Glomerular visceral epithelial cell (primary cell): ENCODE measurements at regions not wholly inside any gene's neighbourhood (a gene's known extent, or its start where the extent isn't known, plus 50 kb on each side); places are given as distances from the start of the nearest gene placed in this dataset.
"Not testable (repeated sequence)": the region's sequence is repeated elsewhere in the genome, so short reads cannot be mapped to it uniquely, and the experiment has no call there.

Source experiments
- DNase-seq: peaks from one replicate; pipeline ENCODE4 v3.0.0-alpha.2; 2016; ENCODE audit errors: extremely low spot score

DNA sequence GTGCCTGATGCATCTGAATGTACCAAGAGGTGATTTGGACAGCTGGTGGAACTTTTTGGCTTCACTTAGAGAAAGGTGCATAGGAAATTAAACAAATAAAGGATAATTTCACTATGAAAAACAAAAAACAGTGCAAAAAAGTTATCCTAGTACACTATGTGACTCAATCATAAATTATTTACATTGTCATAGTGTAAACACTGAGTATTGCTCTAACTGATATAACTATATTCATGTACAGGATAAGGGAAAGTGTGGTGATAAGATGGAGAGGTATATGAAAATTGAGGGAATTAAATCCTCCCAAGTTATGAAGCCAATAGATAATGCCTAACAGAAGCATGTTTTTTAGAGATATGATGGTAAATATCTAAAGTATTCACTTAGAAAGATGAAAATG, 50.2 kb upstream of the CPNE4 start:
- no peak for DNase-seq

- no peak for DNase-seq
Observed at GRCh38 chr3:132087356-132087755, 52.5 kb upstream of the CPNE4 start.

DNA sequence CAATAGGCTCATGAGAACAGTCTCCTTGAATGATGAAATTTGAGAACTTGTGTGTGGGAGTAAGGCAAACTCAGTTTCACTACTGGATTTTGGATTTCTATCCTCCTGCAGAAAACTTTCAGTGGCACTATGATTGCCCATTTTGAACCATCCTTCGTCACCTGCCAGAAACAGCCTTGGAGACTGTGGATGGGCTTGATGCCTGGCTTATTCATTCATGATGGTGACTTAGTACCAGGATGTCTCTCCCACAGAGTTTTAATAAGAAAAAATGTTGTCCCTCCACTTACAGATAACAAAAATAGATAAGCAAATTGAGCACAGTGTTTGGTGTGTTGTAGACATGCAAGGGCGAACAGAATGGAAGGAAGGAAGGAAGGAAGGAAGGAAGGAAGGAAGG, 53.5 kb upstream of the CPNE4 start:
- DNase-seq: no peak

- no peak for DNase-seq
Observed at GRCh38 chr3:132090921-132091320, 56.1 kb upstream of the CPNE4 start.

DNA sequence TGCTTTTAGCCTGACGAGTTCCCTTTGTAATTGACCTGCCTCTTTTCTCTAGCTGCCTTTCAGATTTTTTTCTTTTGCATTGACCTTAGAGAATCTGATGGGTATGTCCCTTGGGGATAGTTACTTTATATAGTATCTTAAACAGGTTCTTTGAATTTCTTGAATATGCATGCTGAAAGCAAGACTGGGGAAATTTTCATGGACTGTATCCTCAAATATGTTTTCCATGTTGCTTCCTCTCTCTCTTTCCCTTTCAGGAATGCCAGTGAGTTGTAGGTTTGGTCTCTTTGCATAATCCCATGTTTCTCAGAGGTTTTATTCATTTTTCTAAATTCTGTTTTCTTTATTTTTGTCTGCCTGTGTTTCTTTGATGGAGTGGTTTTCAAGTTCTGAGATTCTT, 81.8 kb upstream of the CPNE4 start:
- DNase-seq: no peak

GRCh38 chr3:132117642-132118041, 82.8 kb upstream of the CPNE4 start:
- no peak for DNase-seq

- DNase-seq: no peak
Observed at GRCh38 chr3:132119531-132119930, 84.7 kb upstream of the CPNE4 start.

- DNase-seq: no peak
Observed at GRCh38 chr3:132124096-132124495, 89.3 kb upstream of the CPNE4 start.

DNA sequence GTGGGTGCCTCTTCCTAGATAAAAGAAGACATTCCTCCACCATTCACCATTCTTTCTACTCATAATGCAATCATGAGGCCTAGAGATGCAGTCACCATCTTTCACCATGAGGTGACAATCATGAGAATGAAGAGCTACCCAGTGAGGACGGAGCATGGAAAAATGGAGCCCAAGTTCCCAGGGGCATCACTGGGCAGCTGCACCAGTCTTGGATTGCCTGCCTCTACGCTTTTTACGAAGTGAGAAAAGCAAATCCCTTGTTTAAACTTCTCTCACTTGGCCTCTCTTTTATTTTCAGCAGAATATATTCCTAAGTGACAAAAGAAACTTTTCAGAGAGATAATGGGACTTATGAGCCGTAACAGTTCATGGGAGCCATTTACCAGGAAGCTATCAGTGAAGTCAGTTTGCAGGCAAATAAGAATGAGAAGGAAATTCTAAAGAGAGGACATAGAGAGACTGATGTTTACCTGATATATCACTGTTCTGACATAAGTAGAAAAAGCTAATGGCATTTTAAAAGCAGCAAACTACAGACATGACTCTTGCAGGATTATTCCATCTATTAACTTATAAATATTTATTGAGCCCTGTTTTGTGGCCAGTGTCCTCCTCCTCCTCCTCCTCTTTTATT, 90.0 kb upstream of the CPNE4 start:
- DNase-seq: no peak

GRCh38 chr3:132134611-132135010, 99.8 kb upstream of the CPNE4 start:
- peak; percentile 40 for DNase-seq

DNA sequence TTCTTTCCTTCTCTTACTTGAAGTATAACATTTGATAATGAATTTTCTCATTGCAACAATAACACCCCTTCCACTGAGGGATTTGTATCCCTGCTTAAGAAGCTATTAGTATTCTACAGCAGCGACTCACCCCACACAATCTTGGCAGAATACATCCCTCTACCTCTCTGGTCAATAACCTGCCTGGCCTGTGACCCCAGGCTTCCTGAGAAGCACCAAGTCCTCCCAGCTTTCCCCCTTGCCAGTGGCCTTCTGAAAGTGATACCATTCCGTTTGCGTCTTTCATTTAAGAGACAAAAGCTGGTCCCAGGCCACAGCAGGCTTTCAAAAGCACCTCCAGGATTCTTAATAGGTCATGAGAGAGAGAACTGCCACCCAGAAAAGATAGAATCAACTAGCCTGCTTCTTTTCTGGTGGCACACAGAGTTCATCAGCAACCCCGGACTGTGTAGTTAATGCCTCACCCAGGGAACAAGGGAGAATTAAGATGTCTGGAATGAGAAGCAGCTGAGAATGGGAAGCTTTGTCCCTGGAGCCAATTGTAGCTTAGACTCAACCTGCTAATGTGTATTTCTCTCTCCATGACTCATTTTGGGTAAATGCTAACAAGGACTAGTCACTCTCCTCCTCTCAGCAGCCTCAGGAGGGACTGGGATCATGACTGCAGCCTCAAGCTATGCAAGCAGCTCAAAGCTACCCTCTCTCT, 101.0 kb upstream of the CPNE4 start:
- peak; percentile 79 for DNase-seq

DNA sequence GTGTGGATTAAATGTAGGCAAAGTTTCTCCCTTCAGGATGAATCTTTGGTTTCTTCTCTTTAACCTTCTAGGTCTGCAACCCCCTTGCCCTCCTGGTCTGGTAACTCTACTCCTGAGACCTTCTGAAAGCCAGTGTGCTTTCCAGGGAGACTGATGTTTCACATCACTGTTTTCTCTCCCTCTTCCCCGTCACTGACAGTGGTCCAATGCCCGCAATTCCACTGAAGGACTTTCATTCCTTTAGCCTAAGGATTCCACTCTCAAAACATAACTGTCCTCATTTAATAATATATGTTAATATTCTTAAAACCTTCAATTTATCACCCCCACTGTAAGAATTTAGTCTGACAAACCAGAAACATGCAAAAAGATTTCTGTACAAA, 101.5 kb upstream of the CPNE4 start:
- no peak for DNase-seq

GRCh38 chr3:132136902-132137301, 102.1 kb upstream of the CPNE4 start:
- DNase-seq: not testable (repeated sequence)

GRCh38 chr3:132145833-132146232, 111.0 kb upstream of the CPNE4 start:
- DNase-seq: no peak

- DNase-seq: no peak
Observed at GRCh38 chr3:132154619-132155018, 119.8 kb upstream of the CPNE4 start.

GRCh38 chr3:132159145-132159544, 124.3 kb upstream of the CPNE4 start:
- no peak for DNase-seq

- no peak for DNase-seq
Observed at GRCh38 chr3:132160198-132160597, 125.4 kb upstream of the CPNE4 start.

- no peak for DNase-seq
Observed at GRCh38 chr3:132161608-132162007, 126.8 kb upstream of the CPNE4 start.

GRCh38 chr3:132164469-132165092, 129.8 kb upstream of the CPNE4 start:
- no peak for DNase-seq

GRCh38 chr3:132167870-132168269, 133.1 kb upstream of the CPNE4 start:
- no peak for DNase-seq

GRCh38 chr3:132174500-132174899, 139.7 kb upstream of the CPNE4 start:
- no peak for DNase-seq

DNA sequence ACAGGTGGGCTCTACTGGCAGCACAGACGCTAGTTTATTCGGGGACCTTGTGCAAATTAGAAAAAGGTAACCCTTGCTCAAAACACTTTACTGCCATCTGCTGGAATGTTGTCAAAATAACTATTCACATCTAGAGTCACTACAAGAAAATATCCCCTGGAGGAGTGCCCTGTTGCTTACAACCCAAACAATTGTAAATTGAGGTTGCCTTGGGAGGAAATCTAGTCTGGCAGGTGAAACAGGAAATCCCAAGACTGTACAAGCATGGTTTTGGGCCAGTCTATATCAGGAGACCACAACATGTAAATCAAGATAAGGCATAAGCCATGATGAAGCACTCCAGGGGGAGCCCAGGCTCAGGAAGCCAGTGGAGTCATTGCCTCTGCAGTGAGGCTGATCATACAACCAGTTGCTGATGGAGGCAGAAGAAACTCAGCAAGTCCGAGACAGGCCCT, 136.8 kb upstream of the ACP3 start:
- DNase-seq: peak; percentile 38

- DNase-seq: no peak
Observed at GRCh38 chr3:132183811-132184210, 133.4 kb upstream of the ACP3 start.
